Breast epithelium (tissue), 4 donors: ENCODE measurements at regions not wholly inside any gene's neighbourhood (a gene's known extent, or its start where the extent isn't known, plus 50 kb on each side); places are given as distances from the start of the nearest gene placed in this dataset.

ENCODE experiments used
- DNase-seq, 2 donors: peaks; one replicate each; pipeline ENCODE4 v3.0.0-alpha.2; 2019; ENCODE audit warnings: low spot score in 2 of 2
- H3K27ac ChIP-seq, 2 donors: fragments of 200-600 bp; sonication (generic) in 1 of 2; one replicate each; pipeline ENCODE4 v1.5.1; 2016 to 2019; ENCODE audit warnings: mild to moderate bottlenecking in 1 of 2
- H3K27me3 ChIP-seq, 2 donors: fragments of 200-600 bp; sonication (generic) in 1 of 2; one replicate each; pipeline versions ENCODE4 v1.5.1 to v1.6.0; 2017 to 2019; ENCODE audit warnings: control low read depth in 1 of 2, mild to moderate bottlenecking in 1 of 2
- H3K36me3 ChIP-seq: fragments of 200-600 bp; one replicate; pipeline ENCODE4 v1.5.1; 2019
- H3K4me1 ChIP-seq, 2 donors: fragments of 200-600 bp; sonication (generic); one replicate each; pipeline ENCODE4 v1.5.1; 2016 to 2019; ENCODE audit warnings: control low read depth in 1 of 2
- H3K4me3 ChIP-seq, 3 donors: fragments of 200-600 bp; sonication (generic); 1 replicate in 2 of 3; 2 replicates in 1 of 3; pipeline ENCODE4 v1.5.1; 2016 to 2019; ENCODE audit warnings: mild to moderate bottlenecking in 3 of 3, moderate library complexity in 2 of 3
- H3K9me3 ChIP-seq, 2 donors: fragments of 200-600 bp; sonication (generic) in 1 of 2; one replicate each; pipeline ENCODE4 v1.5.1; 2016 to 2019; ENCODE audit warnings: control low read depth in 1 of 2
- POLR2A ChIP-seq: fragments of 450-650 bp; IDR thresholded peaks from one replicate; pipeline ENCODE4 v1.6.1; 2016; ENCODE audit warnings: antibody characterized with exemption, mild to moderate bottlenecking, moderate library complexity
- POLR2AphosphoS5 ChIP-seq, 3 donors: sonication (generic); formaldehyde crosslinking; IDR thresholded peaks; one replicate each; pipeline ENCODE4 v1.6.1; 2017; ENCODE audit warnings: antibody characterized with exemption in 3 of 3
- intact Hi-C: fragments of 100-400 bp; cut with DNase I; formaldehyde crosslinking; loops from one replicate; pipeline ENCODE4 v1.15.1; 2023; ENCODE audit warnings: low total_unique reads
- TF ChIP-seq, protein P1 (sequence below), 3 donors: fragments of 450-650 bp; IDR thresholded peaks; one replicate each; pipeline ENCODE4 v1.5.1; 2016 to 2017; ENCODE audit warnings: antibody characterized with exemption in 3 of 3, mild to moderate bottlenecking in 3 of 3, moderate library complexity in 3 of 3

DNA sequence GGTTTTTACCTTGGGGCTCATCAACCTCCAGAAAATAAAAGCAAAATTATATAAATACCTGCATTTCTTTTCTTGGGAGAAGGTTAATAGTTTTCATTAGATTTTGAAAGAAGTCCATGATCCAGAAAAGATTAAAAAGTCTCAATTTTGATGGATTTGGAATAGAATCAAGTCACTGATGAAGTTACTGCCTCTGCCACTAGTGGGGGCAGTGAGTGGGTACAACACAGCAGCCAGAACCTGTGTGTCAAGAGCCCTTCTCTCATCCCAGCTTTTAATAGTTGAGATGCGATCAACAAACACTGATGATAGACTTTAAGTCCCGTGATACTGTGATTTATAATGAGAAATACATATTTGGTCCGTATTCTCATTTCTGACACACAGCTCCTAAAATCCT lies 686.7 kb downstream of the DIAPH3 start:
- H3K4me1 ChIP-seq, result no peaks in the 10 kb centered on the region
- intact Hi-C loops, result no loop called here
- no peak for DNase-seq
- no peak overlapping the region for H3K27ac ChIP-seq
- no peak overlapping the region for H3K4me3 ChIP-seq
- TF ChIP-seq POLR2A (no peak), POLR2AphosphoS5 (IDR thresholded peaks at IDR 0.05) (no peak)
- TF ChIP-seq, protein P1, sequence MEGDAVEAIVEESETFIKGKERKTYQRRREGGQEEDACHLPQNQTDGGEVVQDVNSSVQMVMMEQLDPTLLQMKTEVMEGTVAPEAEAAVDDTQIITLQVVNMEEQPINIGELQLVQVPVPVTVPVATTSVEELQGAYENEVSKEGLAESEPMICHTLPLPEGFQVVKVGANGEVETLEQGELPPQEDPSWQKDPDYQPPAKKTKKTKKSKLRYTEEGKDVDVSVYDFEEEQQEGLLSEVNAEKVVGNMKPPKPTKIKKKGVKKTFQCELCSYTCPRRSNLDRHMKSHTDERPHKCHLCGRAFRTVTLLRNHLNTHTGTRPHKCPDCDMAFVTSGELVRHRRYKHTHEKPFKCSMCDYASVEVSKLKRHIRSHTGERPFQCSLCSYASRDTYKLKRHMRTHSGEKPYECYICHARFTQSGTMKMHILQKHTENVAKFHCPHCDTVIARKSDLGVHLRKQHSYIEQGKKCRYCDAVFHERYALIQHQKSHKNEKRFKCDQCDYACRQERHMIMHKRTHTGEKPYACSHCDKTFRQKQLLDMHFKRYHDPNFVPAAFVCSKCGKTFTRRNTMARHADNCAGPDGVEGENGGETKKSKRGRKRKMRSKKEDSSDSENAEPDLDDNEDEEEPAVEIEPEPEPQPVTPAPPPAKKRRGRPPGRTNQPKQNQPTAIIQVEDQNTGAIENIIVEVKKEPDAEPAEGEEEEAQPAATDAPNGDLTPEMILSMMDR (IDR thresholded peaks at IDR 0.05), result no peak
- no peaks in the 10 kb centered on the region for H3K36me3 ChIP-seq
- H3K27me3 ChIP-seq, result no peaks in the 10 kb centered on the region
- H3K9me3 ChIP-seq, result no peaks in the 10 kb centered on the region

DNA sequence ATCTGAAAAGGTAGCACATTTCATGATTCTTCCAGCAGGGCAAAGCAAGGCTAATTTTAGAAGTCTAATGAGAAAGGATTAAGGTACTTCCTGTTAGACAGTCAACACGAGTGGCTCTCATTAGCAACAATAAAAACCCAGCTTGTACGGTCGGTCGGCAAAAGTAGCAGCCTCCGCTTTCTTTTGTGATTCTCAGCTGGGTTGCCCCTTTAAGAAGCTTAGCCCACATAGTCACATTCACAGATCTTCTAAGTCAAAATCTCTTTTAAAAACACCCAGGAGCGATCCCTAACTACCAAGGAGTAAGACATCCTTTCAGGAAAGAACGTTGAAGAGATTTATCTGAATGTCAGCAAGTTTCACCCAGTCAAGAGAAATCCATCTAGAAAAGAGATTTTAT lies 684.8 kb downstream of the DIAPH3 start:
- H3K27ac ChIP-seq, result no peak overlapping the region
- no peaks in the 10 kb centered on the region for H3K27me3 ChIP-seq
- H3K4me1 ChIP-seq, result no peaks in the 10 kb centered on the region
- DNase-seq, result no peak
- intact Hi-C loops, result no loop called here
- no peaks in the 10 kb centered on the region for H3K36me3 ChIP-seq
- H3K9me3 ChIP-seq, result no peaks in the 10 kb centered on the region
- H3K4me3 ChIP-seq, result no peak overlapping the region
- TF ChIP-seq, protein P1 (IDR thresholded peaks at IDR 0.05), result no peak
- TF ChIP-seq POLR2AphosphoS5 (IDR thresholded peaks at IDR 0.05), result no peak
- TF ChIP-seq POLR2A, result no peak

DNA sequence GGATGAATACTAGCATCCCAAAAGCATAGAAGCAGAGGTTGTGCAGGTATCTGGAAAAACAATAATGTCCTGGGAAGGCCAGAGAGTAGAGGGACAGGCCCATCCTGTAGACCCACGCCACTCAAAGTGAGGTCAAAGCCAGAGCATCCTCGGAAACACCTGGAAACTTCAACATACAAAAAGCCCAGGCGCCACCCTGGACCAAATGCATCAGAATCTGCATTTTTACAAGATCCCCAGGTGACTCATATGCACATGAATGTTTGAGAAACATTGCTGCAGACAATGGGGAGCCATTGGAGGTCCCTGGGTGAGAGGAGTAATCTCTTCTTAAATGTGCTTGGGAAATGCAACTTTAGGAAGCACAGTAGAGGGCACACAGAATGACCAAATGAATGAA lies 684.1 kb downstream of the DIAPH3 start:
- no peak for DNase-seq
- TF ChIP-seq, protein P1 (IDR thresholded peaks at IDR 0.05), result no peak
- TF ChIP-seq POLR2AphosphoS5 (IDR thresholded peaks at IDR 0.05), result no peak
- no peaks in the 10 kb centered on the region for H3K27me3 ChIP-seq
- no peaks in the 10 kb centered on the region for H3K36me3 ChIP-seq
- H3K27ac ChIP-seq, result no peak overlapping the region
- no peaks in the 10 kb centered on the region for H3K9me3 ChIP-seq
- intact Hi-C loops, result no loop called here
- no peak overlapping the region for H3K4me3 ChIP-seq
- H3K4me1 ChIP-seq, result no peaks in the 10 kb centered on the region

DNA sequence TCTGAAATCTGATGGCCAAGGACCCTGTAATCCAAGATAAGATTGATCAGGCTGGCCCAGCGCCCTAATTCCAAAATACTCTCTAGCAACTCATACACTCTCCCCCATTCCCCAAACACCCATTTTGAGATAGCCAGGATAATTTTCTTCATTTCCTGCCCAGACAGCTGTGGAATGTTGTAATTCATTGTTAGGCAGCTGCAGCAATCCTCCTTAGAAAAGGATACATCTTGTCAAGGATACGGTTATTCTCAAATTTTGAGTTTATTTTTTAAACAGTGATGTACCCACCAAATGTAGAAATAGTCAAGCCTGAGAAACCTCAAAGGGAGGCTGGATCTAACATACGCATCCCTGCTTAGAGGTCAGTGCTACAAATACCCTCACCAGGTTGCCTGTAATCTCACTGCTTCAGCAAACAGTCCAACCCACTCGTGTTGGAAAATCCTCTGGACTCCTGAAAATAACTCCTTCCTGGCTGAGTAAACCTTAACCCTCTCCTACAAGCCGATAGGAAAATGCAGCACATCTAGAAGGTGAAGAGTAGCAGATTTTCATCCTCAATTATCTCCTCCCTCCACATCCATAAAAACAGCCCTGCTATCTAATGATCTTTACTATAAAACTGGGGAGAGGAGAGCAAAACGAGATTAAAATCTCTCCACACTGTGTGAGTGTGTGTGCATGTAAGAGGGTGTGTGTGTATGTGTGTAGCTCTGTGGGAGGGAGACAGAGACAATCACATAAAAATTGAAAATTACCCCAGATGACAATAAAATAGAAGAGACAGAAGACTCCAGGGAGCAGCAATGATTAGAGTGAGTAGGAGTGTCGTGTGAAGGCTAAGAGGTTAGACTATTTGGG lies 683.1 kb downstream of the DIAPH3 start:
- Histone ChIP-seq H3K4me1 (no peaks in the 10 kb centered on the region), H3K9me3 (no peaks in the 10 kb centered on the region), H3K27me3 (no peaks in the 10 kb centered on the region)

More for the DNA sequence above, 683.1 kb downstream of the DIAPH3 start:
- H3K36me3 ChIP-seq, result no peaks in the 10 kb centered on the region
- DNase-seq, result no peak
- H3K4me3 ChIP-seq, result no peak overlapping the region
- intact Hi-C loops, result no loop called here
- no peak overlapping the region for H3K27ac ChIP-seq
- TF ChIP-seq POLR2AphosphoS5 (IDR thresholded peaks at IDR 0.05), result no peak
- TF ChIP-seq POLR2A, result no peak
- TF ChIP-seq, protein P1 (IDR thresholded peaks at IDR 0.05), result no peak
